ENCODE measurements at regions not wholly inside any gene's neighbourhood (a gene's known extent, or its start where the extent isn't known, plus 50 kb on each side); places are given as distances from the start of the nearest gene placed in this dataset.

DNA sequence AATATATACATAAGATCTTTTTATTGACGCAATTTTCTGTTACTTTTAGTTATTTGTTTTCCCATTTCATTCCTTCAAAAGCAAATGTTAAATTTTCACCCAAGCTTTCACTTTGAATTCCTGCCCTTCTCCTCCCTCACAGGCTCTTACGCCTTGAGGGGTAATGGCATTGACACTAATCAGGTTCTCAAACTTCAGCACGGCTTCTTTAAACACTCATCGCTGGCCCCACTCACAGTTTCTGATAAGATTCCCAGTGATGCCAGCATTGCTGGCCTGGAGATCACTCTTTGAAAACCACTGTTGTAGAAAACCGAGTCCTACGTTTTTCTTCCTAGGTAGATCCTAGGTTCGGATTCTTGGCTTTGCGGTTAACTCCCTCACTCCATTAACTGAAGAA, 105.6 kb upstream of the EPB41L3 start:
- TF ChIP-seq, protein P1, sequence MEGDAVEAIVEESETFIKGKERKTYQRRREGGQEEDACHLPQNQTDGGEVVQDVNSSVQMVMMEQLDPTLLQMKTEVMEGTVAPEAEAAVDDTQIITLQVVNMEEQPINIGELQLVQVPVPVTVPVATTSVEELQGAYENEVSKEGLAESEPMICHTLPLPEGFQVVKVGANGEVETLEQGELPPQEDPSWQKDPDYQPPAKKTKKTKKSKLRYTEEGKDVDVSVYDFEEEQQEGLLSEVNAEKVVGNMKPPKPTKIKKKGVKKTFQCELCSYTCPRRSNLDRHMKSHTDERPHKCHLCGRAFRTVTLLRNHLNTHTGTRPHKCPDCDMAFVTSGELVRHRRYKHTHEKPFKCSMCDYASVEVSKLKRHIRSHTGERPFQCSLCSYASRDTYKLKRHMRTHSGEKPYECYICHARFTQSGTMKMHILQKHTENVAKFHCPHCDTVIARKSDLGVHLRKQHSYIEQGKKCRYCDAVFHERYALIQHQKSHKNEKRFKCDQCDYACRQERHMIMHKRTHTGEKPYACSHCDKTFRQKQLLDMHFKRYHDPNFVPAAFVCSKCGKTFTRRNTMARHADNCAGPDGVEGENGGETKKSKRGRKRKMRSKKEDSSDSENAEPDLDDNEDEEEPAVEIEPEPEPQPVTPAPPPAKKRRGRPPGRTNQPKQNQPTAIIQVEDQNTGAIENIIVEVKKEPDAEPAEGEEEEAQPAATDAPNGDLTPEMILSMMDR (IDR thresholded peaks at IDR 0.05), result no peak
- TF ChIP-seq ZFX (IDR thresholded peaks at IDR 0.05; ENCODE audit: borderline replicate concordance), result no peak
